NCI-H1930 (cell line): ENCODE measurements at regions not wholly inside any gene's neighbourhood (a gene's known extent, or its start where the extent isn't known, plus 50 kb on each side); places are given as distances from the start of the nearest gene placed in this dataset.
"Not testable (repeated sequence)": the region's sequence is repeated elsewhere in the genome, so short reads cannot be mapped to it uniquely, and the experiment has no call there.

ENCODE experiments used
- DNase-seq, 2 experiments: peaks; one replicate each; lab custom pipeline; 2025; lab: John Stamatoyannopoulos, UW

DNA sequence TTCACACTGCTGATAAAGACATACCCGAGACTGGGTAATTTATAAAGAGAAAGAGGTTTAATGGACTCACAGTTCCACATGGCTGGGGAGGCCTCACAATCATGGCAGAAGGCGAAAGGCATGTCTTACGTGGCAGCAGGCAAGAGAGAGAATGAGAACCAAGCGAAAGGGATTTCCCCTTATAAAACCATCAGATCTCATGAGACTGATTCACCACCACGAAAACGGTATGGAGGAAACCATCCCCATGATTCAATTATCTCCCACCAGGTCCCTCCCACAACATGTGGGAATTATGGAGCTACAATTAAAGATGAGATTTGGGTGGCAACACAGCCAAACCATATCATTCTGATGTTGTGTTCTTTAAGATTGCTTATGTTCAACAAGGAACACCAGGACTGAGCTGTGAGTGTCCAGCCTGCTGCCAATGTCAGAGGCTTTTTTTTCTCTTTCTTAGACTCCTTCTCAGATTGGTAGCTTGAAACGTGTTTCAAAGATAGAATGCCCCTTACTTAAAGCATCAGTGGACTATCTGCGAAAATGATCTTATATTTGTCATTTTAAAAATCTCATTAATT, 124.1 kb upstream of the TWIST2 start:
- DNase-seq: not testable (repeated sequence)

DNA sequence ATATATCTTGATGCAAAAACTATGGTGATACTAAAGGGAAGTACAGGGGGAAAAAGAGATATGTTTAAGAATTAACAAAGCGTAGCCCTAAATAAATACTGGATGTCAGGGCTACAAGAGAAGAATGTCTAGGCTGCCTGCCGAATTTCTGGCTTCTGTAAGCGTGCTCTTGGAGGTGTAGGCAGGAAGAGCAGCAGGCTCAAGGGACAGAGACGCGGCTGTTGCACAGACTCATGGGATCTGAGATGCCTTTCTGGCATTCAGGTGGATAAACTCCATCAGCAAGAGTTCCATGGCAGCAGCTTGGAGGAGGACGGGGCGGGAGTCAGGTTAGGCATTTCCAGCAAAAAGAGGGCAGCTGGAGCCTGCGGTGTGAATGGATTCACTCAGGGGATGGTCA, 123.2 kb upstream of the TWIST2 start:
- DNase-seq: no peak

DNA sequence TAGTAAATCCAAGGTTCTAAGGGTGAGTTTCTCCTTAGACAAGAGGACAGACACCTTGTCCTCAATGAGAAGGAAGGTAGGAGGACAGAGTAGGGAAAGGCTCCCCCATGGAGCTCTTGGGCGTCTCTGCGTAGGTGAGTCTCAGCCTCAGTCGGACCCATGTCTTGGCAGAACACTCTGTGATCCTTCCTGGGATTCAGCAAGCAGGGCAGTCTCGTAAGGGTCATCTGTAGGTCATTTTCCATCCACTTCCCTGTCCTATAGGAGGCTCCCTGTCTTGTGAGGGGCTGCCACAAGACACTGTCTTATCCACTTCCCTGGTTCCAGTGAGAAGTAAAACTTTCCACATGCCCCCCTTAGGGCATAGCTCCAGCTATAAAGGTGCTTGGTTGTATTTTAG, 122.6 kb upstream of the TWIST2 start:
- no peak for DNase-seq

DNA sequence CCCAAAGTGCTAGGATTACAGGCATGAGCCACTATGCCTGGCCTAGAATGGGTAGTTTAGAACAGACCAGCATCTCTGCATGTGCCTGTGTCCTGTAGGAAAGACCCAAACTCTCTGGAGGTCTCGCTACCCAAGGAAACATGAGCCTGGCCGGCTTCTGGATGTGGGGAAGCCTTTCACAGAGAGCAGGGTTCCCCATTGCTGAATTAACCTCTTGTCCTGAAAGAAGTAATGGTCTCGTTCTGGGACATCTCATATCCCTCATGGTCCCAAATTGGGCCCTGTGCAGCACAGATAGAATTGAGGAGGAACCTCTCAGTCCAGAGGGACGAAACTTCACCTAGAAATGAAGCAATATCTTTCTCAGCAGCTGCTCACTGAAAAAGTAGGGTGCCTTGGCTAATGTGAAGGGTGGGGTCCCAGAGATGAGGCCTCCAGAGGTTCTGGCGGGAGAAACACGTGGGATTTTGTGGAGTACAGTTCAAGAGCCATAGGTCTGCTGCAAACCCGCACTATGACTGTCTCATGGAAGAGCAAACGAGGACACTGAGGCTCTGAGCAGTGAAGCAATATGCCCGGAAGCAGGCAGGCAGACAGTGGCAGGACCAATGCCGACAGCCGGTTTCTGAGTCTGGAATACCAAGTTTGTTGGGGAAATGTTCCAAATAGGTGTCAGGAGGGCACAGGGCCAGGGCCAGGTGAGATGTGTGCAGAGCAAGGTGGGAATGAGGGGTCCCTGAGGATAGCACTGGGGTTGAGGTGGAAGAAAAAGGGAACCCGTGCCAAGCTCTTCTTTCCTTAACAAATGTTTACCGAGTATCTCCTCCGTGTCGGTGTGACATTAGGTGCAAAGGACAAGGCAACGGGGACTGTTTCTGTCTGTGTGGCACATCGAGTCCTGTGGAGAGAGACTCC, 121.0 kb upstream of the TWIST2 start:
- DNase-seq: no peak

DNA sequence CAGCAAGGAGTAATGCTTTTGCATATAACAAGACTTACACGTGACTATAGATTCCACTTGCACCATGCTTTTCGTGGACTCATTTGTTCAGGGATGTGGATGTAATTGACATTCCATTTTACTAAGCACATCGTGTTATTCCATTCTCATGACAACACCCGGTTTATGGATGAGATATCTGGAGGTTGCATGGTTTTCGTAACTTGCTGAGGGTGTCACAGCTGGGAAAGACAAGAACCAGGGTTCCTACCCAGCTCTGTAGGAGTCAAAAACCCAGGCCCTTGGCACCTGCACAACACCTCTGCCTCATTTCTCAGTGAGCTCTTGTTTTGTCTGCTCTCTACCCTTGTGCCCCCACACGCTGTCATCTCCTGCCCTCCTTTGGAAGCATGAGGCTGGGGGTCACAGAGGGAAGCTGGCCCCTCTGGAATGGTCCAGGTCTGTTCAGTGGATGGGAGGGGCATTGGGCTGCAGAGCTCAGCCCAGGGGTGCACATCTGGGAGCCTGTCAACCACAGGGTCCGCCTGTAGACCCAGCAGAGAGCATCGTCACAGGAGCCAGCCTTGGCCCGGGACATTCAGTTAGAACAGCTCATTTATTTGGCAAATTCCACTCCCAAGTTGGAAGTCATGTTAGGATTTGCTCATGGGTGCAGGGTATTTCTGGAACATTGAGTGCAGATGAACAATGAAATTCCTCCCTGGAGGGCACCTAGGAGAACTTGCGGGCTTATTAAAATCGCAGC, 120.1 kb upstream of the TWIST2 start:
- no peak for DNase-seq

DNA sequence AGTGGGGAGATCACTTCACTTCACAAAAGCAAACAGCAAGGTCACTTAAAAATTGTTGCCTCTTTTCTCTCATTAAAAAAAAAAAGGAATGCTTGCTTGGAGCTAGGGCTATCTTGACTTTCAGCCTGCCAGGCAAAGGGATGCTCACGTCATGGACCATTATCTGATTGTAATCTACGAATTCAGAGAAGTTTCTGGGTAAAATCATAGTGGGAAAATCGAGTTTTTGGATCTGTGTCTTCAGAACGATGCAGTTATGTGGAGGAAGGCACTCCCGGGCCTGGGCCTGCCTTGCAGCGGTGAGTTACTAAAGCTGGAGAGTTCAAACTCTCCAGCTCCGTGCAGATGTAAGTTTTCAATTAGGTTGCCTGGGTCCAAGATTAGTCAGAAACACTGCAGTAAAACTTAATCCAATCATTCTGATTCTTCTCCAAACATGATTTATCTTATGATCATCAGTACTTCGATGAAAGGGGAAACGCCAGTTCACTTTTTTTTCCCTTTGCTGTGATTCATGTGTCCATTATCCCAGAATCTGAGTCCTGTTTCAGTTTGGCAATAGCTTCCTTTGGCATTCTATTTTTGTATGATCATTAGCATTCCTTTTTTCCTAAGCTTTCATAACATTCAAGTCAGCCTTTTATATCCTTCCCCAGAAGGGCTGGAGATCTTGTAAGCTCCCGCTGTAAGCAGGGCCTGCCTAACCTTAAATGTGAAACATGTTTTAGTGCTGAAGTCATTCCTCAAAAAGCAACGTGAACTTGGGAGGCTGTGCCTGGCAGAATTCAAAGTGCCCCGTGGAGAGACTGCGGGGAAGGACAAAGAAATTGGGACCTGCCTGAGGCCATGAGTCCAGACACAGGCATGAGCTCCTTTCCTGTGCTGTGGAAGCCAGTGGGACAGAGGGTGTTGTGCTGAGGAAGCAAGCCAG, 119.3 kb upstream of the TWIST2 start:
- DNase-seq: no peak

DNA sequence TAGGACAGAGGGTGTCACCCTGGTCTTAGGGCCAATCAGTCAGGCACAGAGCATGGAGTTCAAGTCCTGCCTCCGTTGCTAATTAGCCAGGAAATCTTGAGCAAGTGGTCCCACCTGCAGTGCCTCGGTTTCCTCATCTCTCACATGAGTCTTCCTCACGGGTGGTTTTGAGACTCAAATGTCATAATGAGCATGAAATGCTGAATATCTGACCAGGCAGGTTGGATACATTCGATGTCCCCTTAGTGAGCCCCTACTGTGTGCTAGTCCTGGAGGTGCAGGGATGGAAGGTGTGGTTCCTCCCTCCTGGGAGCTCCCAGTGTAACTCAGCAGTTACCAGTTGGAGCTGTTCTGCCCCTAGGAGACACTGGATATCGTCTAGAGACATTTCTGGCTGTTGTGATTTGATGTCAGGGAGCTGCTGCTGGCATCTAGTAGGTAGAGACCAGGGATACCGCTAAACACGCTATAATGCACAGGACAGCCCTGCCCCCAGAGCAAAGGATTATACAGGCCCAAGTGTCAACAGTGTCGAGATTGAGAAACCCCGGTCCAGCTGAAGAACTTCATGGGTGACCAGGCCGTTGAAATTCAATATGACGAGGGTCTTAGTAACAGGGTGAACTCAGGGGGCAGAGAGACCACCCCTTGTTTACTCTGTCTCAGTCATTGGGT, 118.5 kb upstream of the TWIST2 start:
- DNase-seq: no peak

DNA sequence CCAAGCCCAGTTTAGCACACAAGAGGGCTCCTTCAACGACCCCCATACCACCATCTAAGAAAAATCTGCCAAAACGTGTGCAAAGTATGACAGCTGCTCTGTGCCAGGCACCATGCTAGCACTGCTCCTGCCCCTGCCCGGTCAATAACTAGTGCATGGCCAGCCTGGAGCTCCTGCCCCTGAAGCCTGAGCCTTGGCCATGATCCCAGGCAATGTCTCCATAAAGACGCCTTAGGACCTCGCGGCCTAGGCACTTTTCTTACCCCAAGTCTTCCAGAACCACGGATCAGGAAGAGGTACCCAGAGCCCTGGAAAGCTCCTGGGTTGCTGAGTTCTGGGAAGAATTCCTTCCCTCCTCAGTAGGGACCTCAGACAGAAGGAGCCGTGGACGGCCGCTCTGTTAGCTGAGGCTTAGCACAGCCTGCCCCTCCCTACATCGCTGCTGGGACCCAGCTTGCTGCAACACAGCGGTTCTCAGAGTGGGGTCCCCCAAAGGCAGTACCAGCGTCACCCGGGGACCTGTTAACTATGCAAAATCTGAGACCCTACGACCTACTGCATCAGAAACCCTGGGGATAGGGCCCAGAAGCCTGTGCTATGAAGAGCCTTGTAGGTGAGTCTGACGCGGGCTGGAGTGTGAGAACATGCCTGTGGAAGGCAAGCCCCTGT, 117.8 kb upstream of the TWIST2 start:
- DNase-seq: no peak

DNA sequence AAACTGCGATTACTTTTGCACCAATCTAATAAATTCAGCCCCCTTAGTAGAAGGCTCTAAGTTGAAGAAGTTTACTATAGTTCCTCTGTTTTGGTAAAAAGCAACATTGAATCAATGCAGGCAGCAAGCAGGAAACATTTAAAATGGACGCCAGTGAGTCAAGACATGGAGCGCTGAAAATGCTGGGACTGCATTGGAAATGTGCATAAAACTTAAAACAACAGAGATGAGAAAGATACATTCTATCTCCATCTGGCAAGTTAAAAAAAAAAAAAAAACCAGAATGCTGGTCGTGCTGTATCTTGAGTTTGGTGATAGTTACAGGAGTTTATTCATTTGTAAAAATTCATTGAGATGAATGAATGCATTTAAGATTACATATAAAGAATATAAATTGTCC, 117.0 kb upstream of the TWIST2 start:
- no peak for DNase-seq

DNA sequence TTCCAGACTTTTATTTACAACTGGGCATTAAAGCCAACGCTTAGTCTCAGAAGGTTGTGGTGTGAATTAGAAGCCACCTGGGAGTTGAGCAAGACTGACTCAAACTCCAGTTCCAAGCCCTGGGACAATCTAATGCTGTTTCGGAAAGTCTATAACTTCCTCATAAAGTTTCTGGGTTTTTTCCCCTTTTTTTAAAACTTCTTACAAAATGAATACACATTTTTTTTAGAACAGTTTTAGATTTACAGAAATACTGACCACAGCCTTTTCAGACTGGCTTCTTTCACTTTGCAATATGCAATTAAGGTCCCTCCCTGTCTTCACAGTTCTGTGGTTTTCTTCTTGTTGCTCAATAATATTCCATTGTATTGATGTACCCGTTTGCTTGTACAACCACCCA, 115.9 kb upstream of the TWIST2 start:
- DNase-seq: no peak

DNA sequence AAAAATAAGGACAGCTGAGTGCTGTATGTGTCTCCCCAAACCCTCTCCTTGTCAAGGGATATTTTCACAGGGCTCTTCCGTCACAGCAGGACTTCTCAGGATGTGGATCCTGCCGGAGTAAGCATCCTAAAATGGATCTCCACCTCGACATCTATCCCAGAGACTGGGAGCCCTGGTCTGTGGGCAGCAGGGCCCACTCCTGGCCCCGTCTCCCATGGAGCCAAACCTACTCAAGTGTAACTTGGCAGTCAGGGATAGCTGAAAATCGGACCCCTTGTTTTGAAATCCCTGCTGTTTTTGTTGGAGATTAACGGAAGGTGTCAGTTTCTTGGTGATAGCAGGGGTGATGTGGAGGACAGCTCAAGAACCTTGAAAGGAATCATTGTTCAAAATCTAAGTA, 109.0 kb upstream of the TWIST2 start:
- no peak for DNase-seq

DNA sequence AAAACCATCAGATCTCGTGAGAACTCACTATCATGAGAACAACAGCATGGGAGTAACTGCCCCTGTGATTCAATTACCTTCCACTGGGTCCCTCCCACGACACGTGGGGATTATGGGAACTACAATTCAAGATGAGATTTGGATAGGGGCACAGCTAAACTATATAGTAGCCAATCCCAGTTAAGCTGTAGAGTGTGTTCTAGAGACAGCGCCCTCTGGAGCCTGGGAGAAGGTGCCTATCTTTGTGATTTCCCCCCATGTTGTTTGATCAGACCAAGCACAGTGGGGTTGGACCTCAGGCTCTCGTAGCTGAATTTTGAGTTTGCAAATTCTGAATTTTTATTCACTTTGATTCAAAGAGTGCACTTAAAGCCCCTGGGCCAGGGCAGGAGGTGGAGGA, 108.2 kb upstream of the TWIST2 start:
- no peak for DNase-seq

DNA sequence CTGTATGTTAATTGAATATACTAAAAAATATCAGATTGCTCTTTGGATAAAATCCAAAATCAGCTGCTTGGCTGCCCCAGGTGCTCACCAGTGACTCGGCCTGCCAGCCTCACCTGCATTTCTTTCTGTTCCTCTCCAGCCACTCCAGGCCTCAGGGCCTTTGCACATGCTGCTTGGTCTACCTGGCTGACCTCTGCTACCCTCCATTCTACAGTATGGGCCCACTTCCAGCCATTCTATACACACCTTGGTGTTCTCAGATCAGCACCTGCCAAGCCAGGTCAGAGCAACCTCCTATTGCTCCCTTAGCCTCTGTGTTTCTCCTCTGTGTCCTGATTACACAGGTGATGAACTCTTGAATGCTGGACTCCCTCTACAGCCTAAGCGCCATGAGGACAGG, 106.6 kb upstream of the TWIST2 start:
- no peak for DNase-seq

DNA sequence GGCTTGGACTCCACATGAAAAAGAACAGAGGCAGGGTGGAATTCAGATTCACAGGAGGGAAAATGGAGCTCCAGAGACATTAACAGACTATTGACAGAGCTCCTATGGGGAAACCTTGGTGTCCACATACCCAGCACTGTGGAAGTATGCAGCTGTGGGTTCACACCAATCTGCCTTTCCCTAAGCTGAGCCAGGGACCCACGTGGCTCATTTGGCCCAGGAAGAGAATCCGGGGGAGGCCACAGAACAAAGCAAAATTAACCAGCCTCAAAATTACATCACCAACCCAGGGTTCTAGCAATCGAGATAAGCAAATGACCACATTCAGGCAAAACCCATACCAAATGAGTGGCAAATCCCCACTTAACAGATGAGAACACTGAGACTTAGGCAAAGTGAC, 105.8 kb upstream of the TWIST2 start:
- DNase-seq: no peak

DNA sequence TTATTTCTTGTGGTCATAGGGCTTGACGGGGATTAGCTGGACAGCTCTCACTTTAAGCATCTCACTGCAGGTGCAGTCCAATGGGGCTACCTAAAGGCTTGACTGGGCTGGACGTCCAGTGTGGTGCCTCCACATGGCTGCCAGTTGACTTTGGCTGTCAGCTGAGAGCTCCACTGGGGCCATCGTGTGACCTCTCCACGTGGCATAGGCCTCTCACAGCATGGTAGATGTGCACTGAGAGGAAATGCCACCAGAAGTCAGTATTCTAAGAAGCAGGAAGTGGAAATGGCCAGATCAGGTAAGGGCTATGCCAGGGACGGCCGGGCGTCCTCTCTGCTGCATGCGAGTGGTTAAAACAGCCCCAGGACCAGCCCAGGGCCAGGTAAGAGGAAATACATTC, 105.2 kb upstream of the TWIST2 start:
- no peak for DNase-seq

DNA sequence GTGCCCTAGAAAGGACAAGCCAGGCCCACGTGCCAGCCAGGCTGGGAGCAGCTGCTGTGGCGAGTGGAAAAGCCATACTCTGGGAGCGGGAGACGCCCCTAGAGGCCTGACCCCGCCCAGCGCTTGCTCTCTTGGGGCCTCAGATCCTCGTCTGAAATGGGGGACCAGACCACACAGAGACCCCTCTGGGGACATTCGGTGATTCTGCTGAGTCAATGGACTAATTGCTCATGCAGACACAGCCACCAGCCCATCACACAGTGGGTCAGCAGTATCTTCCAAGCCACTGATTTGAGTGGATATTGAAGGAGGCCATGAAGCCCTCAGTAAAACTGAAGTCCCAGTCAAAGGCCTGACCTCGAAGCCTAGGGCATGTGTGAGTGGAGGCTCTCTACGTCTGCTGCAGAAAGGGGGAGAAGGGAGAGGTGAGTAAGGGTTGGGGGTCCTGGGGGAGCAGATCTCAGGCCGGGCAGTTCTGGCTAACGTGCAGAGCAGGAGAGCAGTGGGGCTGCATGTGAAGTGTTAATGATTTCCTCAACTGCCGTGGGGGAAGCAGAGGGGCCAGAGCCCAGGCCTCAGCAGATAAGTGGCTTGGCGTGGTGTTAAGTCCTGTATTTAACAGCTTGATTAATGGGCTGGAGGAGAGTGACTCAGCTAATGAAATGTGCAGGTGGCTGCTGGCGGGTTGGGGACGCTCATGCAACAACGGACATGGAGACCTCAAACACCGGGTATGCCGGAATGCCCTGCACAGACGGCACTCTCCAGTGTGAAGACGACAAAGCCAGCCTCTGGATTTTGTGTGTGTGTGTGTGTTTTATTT, 104.4 kb upstream of the TWIST2 start:
- DNase-seq: no peak

DNA sequence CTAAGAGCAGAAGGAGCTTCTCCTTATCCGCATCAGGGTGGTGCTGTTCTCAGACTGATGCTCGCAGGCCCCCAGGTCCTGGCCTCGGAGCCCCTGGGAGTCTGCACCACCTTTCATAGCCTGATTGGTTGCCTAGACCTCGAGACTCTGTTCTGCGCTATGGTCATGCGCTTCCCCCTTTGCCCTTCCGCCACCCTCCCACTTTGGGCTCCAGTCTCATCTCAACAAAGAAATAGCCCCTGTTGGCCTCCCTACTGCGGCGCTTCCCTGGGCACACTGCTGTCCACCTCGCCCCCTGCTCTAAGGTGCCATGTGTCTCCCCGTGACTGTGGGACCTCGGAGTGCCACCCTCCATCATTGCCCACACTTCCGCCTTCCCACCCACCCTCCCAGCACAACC, 102.9 kb upstream of the TWIST2 start:
- DNase-seq: no peak

DNA sequence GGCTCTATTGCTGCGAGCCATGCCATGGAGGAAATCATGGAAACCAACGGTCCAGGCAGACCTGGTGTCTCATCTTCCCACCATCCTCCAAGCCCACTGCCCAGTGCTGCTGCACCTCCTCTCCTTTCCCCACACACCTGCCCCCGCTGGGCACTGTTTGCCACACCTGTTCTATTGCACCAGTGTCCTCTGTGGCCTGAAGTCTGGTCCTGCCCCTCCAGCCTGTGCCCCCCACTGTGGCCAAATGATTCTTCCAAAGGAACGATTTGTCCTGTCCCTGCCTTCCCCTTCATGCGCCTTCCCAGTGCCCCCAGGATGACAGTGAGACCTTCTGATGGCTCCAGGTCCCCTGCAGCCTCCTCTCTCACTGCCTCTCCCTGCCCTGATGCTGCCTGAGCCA, 101.9 kb upstream of the TWIST2 start:
- no peak for DNase-seq

DNA sequence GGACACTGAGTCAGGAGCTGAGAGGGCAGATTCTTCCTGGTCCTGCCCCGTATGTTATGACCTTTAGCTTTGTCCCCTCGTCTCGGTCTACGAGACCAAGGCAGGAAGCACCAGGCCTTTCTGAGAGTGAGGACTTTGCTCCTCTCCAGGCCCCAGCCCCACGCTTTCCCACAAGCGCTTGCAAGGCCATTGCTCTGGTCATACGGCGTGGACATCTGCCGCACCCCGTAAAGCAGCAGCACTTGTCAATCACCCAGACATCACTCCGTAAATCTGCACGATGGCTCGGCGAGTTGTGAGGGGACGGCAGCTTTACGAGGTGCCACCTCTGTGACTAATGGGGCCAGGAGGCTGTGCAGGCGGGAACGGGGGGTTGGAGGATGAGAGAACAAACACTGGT, 100.8 kb upstream of the TWIST2 start:
- no peak for DNase-seq

DNA sequence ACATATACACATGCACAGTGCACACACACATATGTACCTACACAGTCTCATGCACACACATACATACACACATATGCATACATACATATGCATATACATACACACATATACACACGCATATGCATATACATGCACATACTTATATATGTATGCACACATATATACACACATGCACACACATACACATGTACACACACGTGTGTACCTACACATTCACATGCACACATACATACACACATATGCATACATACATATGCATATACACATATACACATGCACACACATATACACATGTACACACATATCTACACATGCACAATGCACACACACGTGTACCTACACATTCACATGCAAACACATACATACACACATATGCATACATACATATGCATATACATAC, 100.3 kb upstream of the TWIST2 start:
- no peak for DNase-seq
